ENCODE measurements at regions not wholly inside any gene's neighbourhood (a gene's known extent, or its start where the extent isn't known, plus 50 kb on each side); places are given as distances from the start of the nearest gene placed in this dataset.

DNA sequence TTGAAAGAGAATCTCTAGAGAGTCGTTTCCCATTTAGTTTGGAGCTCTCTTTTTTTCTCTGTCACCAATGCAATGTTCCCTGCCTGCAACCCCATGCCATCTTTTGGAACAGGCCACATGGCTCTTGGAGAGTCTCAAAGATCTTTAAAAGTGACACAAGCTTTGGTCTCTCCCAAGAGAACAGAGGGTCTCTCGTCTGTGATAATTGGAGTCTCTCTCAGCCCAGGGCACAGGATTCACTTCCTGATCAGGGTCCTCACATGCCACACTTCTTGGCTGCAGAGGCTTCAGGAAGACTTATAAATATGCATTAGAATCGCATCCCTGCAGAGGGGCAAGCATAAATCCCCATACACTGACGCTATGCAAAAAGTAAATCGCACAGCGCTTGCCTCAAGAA is 240.5 kb downstream of the IRS2 start:
- Histone ChIP-seq H3K27me3 (no peaks in the 10 kb centered on the region), H3K36me3 (ENCODE audit: low read depth, missing control alignments) (no peaks in the 10 kb centered on the region), H3K27ac (no peak overlapping the region), H3K9me3 (no peaks in the 10 kb centered on the region), H3K4me3 (no peak overlapping the region), H3K4me1 (no peaks in the 10 kb centered on the region)
- WGBS, 2 donors = 74 to 76% methylated on average over 6 of the region's 6 CpGs
- DNase-seq = no peak
- intact Hi-C loops (cut with DNase I; ENCODE audit: low total_unique reads) = no loop called here
- TF ChIP-seq CTCF (IDR thresholded peaks at IDR 0.05) (no peak), POLR2A (IDR thresholded peaks at IDR 0.05) (no peak)

- Histone ChIP-seq H3K9me3 (no peaks in the 10 kb centered on the region), H3K27ac (no peak overlapping the region), H3K4me3 (no peak overlapping the region), H3K4me1 (peaks cover 5% of the 10 kb centered on the region), H3K36me3 (ENCODE audit: low read depth, missing control alignments) (no peaks in the 10 kb centered on the region), H3K27me3 (no peaks in the 10 kb centered on the region)
- no peak for TF ChIP-seq POLR2A (IDR thresholded peaks at IDR 0.05)
- no peak for TF ChIP-seq CTCF (IDR thresholded peaks at IDR 0.05)
- 44 to 60% methylated on average over 3 of the region's 3 CpGs for WGBS, 2 donors
- no peak for DNase-seq
- intact Hi-C loops (cut with DNase I; ENCODE audit: low total_unique reads) = no loop called here
Observed at GRCh38 chr13:109541081-109541480, 245.3 kb downstream of the IRS2 start.

GRCh38 chr13:109537584-109537983 is 248.8 kb downstream of the IRS2 start:
- no peak for TF ChIP-seq POLR2A (IDR thresholded peaks at IDR 0.05)
- H3K27ac ChIP-seq = no peak overlapping the region
- H3K36me3 ChIP-seq (ENCODE audit: low read depth, missing control alignments) = no peaks in the 10 kb centered on the region
- intact Hi-C loops (cut with DNase I; ENCODE audit: low total_unique reads) = no loop called here
- no peak overlapping the region for H3K4me3 ChIP-seq
- no peaks in the 10 kb centered on the region for H3K27me3 ChIP-seq
- 70 to 72% methylated on average over 12 of the region's 12 CpGs for WGBS, 2 donors
- no peaks in the 10 kb centered on the region for H3K9me3 ChIP-seq
- DNase-seq = no peak
- peaks cover 5% of the 10 kb centered on the region for H3K4me1 ChIP-seq

DNA sequence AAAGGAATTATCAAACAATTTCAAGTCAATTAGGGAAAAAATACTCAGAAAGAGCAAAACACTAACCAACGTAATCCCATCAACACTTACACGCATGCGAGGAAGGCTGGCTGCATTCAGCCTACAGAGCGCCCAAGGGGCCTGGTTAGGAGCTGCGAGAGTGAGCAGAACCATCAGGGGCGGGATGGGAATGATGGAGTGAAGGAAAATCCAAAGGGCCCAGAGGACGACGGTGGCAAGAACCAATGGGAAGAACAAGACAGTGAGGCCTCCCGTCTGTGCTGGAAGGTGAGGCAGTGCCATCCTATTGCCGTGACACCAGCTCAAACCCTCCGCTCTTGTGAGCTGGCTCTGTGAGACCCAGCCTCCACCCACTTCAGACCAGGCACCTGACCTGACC is 253.0 kb downstream of the IRS2 start:
- WGBS, 2 donors = 91 to 94% methylated on average over 11 of the region's 11 CpGs
- no peaks in the 10 kb centered on the region for H3K9me3 ChIP-seq
- no peak for DNase-seq

GRCh38 chr13:109529964-109530363 is 256.4 kb downstream of the IRS2 start:
- no peak for DNase-seq
- H3K36me3 ChIP-seq (ENCODE audit: low read depth, missing control alignments) = no peaks in the 10 kb centered on the region
- 92% methylated on average over 5 of the region's 5 CpGs for WGBS, 2 donors
- no peaks in the 10 kb centered on the region for H3K4me1 ChIP-seq
- TF ChIP-seq CTCF (IDR thresholded peaks at IDR 0.05) = no peak
- no peak for TF ChIP-seq POLR2A (IDR thresholded peaks at IDR 0.05)
- H3K27me3 ChIP-seq = no peaks in the 10 kb centered on the region
- H3K9me3 ChIP-seq = no peaks in the 10 kb centered on the region
- H3K27ac ChIP-seq = no peak overlapping the region
- intact Hi-C loops (cut with DNase I; ENCODE audit: low total_unique reads) = no loop called here
- no peak overlapping the region for H3K4me3 ChIP-seq

More for the DNA sequence above, 253.0 kb downstream of the IRS2 start:
- Histone ChIP-seq H3K27ac (no peak overlapping the region), H3K4me3 (no peak overlapping the region), H3K27me3 (no peaks in the 10 kb centered on the region), H3K36me3 (ENCODE audit: low read depth, missing control alignments) (no peaks in the 10 kb centered on the region), H3K4me1 (no peaks in the 10 kb centered on the region)
- intact Hi-C loops (cut with DNase I; ENCODE audit: low total_unique reads) = no loop called here
- TF ChIP-seq POLR2A (IDR thresholded peaks at IDR 0.05) (no peak), CTCF (IDR thresholded peaks at IDR 0.05) (no peak)
